ENCODE measurements at regions not wholly inside any gene's neighbourhood (a gene's known extent, or its start where the extent isn't known, plus 50 kb on each side); places are given as distances from the start of the nearest gene placed in this dataset.

GRCh38 chr9:117873664-117874063 lies 169.5 kb downstream of the TLR4 start:
- Histone ChIP-seq H3K4me2 (ENCODE audit: low read depth, low read length, poor library complexity, severe bottlenecking) (no peak overlapping the region), H3K9me3 (ENCODE audit: insufficient read depth, low read depth, low read length) (no peaks in the 10 kb centered on the region; the same call in 1 of the 2 replicates), H3K9ac (ENCODE audit: low read depth, low read length, poor library complexity, severe bottlenecking) (no peak overlapping the region), H4K20me1 (ENCODE audit: insufficient read depth, low read length, poor library complexity, severe bottlenecking) (no peaks in the 10 kb centered on the region), H3F3A (ENCODE audit: low read depth) (no peaks in the 10 kb centered on the region), H3K4me1 (ENCODE audit: insufficient read depth, low read length, poor library complexity, severe bottlenecking) (no peaks in the 10 kb centered on the region), H3K4me3 (ENCODE audit: low read length, poor library complexity, severe bottlenecking) (no peak overlapping the region), H3K36me3 (ENCODE audit: insufficient read depth, low read length) (no peaks in the 10 kb centered on the region), H3K27me3 (ENCODE audit: insufficient read depth, low read length, poor library complexity, severe bottlenecking) (no peaks in the 10 kb centered on the region), H2AFZ (ENCODE audit: low read length) (no peak overlapping the region), H3K9me2 (replicated peaks; ENCODE audit: low read depth, low read length) (no peaks in the 10 kb centered on the region; the same call in 1 of the 2 replicates), H3K79me2 (ENCODE audit: insufficient read depth, low read length) (no peaks in the 10 kb centered on the region)
- no peak for TF ChIP-seq CTCF (conservative IDR thresholded peaks at IDR 0.05; ENCODE audit: low read length)

- H3K9me3 ChIP-seq (ENCODE audit: insufficient read depth, low read depth, low read length): no peaks in the 10 kb centered on the region; the same call in 1 of the 2 replicates
- no peaks in the 10 kb centered on the region for H3K36me3 ChIP-seq (ENCODE audit: insufficient read depth, low read length)
- H3K4me2 ChIP-seq (ENCODE audit: low read depth, low read length, poor library complexity, severe bottlenecking): no peak overlapping the region
- no peak overlapping the region for H3K9ac ChIP-seq (ENCODE audit: low read depth, low read length, poor library complexity, severe bottlenecking)
- no peak overlapping the region for H2AFZ ChIP-seq (ENCODE audit: low read length)
- H3K27me3 ChIP-seq (ENCODE audit: insufficient read depth, low read length, poor library complexity, severe bottlenecking): no peaks in the 10 kb centered on the region
- H3F3A ChIP-seq (ENCODE audit: low read depth): no peaks in the 10 kb centered on the region
- H3K4me1 ChIP-seq (ENCODE audit: insufficient read depth, low read length, poor library complexity, severe bottlenecking): no peaks in the 10 kb centered on the region
- TF ChIP-seq CTCF (conservative IDR thresholded peaks at IDR 0.05; ENCODE audit: low read length) (no peak), EZH2phosphoT487 (IDR thresholded peaks at IDR 0.05; ENCODE audit: borderline replicate concordance) (no peak)
- H4K20me1 ChIP-seq (ENCODE audit: insufficient read depth, low read length, poor library complexity, severe bottlenecking): no peaks in the 10 kb centered on the region
- H3K9me2 ChIP-seq (replicated peaks; ENCODE audit: low read depth, low read length): no peaks in the 10 kb centered on the region; the same call in 1 of the 2 replicates
- H3K79me2 ChIP-seq (ENCODE audit: insufficient read depth, low read length): no peaks in the 10 kb centered on the region
- H3K4me3 ChIP-seq (ENCODE audit: low read length, poor library complexity, severe bottlenecking): no peak overlapping the region
These were observed 171.7 kb downstream of the TLR4 start for GRCh38 chr9:117875886-117876285.

- Histone ChIP-seq H4K20me1 (ENCODE audit: insufficient read depth, low read length, poor library complexity, severe bottlenecking) (no peaks in the 10 kb centered on the region), H3K36me3 (ENCODE audit: insufficient read depth, low read length) (no peaks in the 10 kb centered on the region), H2AFZ (ENCODE audit: low read length) (no peak overlapping the region), H3K9me2 (replicated peaks; ENCODE audit: low read depth, low read length) (no peaks in the 10 kb centered on the region), H3K4me3 (ENCODE audit: low read length, poor library complexity, severe bottlenecking) (no peak overlapping the region), H3K9ac (ENCODE audit: low read depth, low read length, poor library complexity, severe bottlenecking) (no peak overlapping the region), H3K79me2 (ENCODE audit: insufficient read depth, low read length) (no peaks in the 10 kb centered on the region), H3K27me3 (ENCODE audit: insufficient read depth, low read length, poor library complexity, severe bottlenecking) (no peaks in the 10 kb centered on the region), H3K9me3 (ENCODE audit: insufficient read depth, low read depth, low read length) (no peaks in the 10 kb centered on the region), H3F3A (ENCODE audit: low read depth) (no peaks in the 10 kb centered on the region), H3K4me1 (ENCODE audit: insufficient read depth, low read length, poor library complexity, severe bottlenecking) (no peaks in the 10 kb centered on the region), H3K4me2 (ENCODE audit: low read depth, low read length, poor library complexity, severe bottlenecking) (no peak overlapping the region)
- TF ChIP-seq EZH2phosphoT487 (IDR thresholded peaks at IDR 0.05; ENCODE audit: borderline replicate concordance): no peak
- TF ChIP-seq CTCF (conservative IDR thresholded peaks at IDR 0.05; ENCODE audit: low read length): no peak
These were observed 178.0 kb downstream of the TLR4 start for GRCh38 chr9:117882171-117882570.
